SU-DHL-6 (cell line): ENCODE measurements at regions not wholly inside any gene's neighbourhood (a gene's known extent, or its start where the extent isn't known, plus 50 kb on each side); places are given as distances from the start of the nearest gene placed in this dataset.

Experiments used
- H2AFZ ChIP-seq: fragments of 200-600 bp; sonication (generic); 2 replicates; pipeline ENCODE4 v1.6.1; 2014; ENCODE audit warnings: low read depth, mild to moderate bottlenecking, moderate library complexity, mixed read lengths, antibody characterized with exemption, low read length; ENCODE audit not compliant: severe bottlenecking
- H3F3A ChIP-seq: fragments of 200-600 bp; shearing (Covaris generic); 2 replicates; pipeline ENCODE4 v1.6.0; 2016; ENCODE audit warnings: antibody characterized with exemption, mild to moderate bottlenecking; ENCODE audit not compliant: insufficient read depth
- H3K27ac ChIP-seq: fragments of 200-600 bp; sonication (generic); 2 replicates; pipeline ENCODE4 v1.5.1; 2016; ENCODE audit warnings: low read depth, mild to moderate bottlenecking, low read length, moderate library complexity, mixed read lengths
- H3K27me3 ChIP-seq: fragments of 200-600 bp; sonication (generic), shearing (Covaris generic); 2 replicates; pipeline ENCODE4 v1.6.0; 2014; ENCODE audit warnings: mild to moderate bottlenecking, low read length
- H3K36me3 ChIP-seq: fragments of 200-600 bp; sonication (generic); 2 replicates; pipeline ENCODE4 v1.6.1; 2014; ENCODE audit warnings: mild to moderate bottlenecking, low read length, mixed read lengths
- H3K4me2 ChIP-seq: fragments of 300-600, 200-600 bp; shearing (Covaris generic), sonication (generic); 2 replicates; pipeline ENCODE4 v1.6.0; 2014; ENCODE audit warnings: low read length, low read depth, mild to moderate bottlenecking; ENCODE audit not compliant: poor library complexity, severe bottlenecking
- H3K4me3 ChIP-seq: fragments of 200-600 bp; sonication (generic); 2 replicates; pipeline ENCODE4 v1.5.1; 2014; ENCODE audit warnings: antibody characterized with exemption, low read length, mild to moderate bottlenecking, mixed read lengths; ENCODE audit not compliant: insufficient read depth, poor library complexity, severe bottlenecking
- H3K79me2 ChIP-seq: fragments of 200-600 bp; sonication (generic); 2 replicates; pipeline ENCODE4 v1.6.1; 2014; ENCODE audit warnings: mild to moderate bottlenecking, low read length, moderate library complexity; ENCODE audit not compliant: insufficient read depth
- H3K9ac ChIP-seq: fragments of 200-600 bp; sonication (generic); 2 replicates; pipeline ENCODE4 v1.7.0; 2014; ENCODE audit warnings: mild to moderate bottlenecking, low read length
- H3K9me2 ChIP-seq: fragments of 200-600 bp; sonication (generic); replicated peaks from 2 replicates; pipeline ENCODE4 v1.6.1; 2014; ENCODE audit warnings: low read length; ENCODE audit not compliant: insufficient read depth
- H3K9me3 ChIP-seq: fragments of 200-600 bp; sonication (generic); 2 replicates; pipeline ENCODE4 v1.6.1; 2014; ENCODE audit warnings: low read length, mixed read lengths; ENCODE audit not compliant: insufficient read depth
- H4K20me1 ChIP-seq: fragments of 200-600 bp; sonication (generic); 2 replicates; pipeline ENCODE4 v1.6.1; 2014; ENCODE audit warnings: low read depth, mild to moderate bottlenecking, antibody characterized with exemption, low read length, moderate library complexity, mixed read lengths
- CTCF ChIP-seq: fragments of 200-600 bp; sonication (generic); IDR thresholded peaks from one replicate; pipeline ENCODE4 v1.5.1; 2017; ENCODE audit warnings: antibody characterized with exemption, mild to moderate bottlenecking, low read length, moderate library complexity; ENCODE audit not compliant: insufficient read depth, poor library complexity, severe bottlenecking
- EZH2phosphoT487 ChIP-seq: fragments of 200-600 bp; sonication (generic), shearing (Covaris generic); conservative IDR thresholded peaks from 2 replicates; pipeline ENCODE4 v1.6.1; 2018; ENCODE audit warnings: mild to moderate bottlenecking, antibody characterized with exemption, low read length, moderate library complexity, mixed read lengths

DNA sequence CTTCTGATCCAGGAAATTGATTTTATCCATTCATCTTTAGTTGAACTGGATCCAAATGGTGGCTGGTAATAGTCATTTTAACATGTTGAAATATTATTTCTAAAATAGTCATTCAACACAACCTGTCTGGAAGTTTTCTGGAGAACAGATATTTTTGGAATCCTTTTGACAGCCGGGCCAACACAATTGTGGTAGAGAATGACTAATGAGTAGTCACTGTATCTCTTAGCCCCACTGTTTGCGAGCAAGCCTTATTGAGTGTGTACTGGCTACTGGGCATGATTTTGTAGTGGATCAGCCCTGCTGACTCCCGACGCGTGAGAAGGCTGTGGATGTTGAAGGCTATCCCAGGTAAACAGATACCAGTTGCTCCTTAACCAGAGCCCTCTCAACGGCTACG is 383.4 kb downstream of the ZNF536 start:
- Histone ChIP-seq H3K27me3 (no peaks in the 10 kb centered on the region), H3K36me3 (no peaks in the 10 kb centered on the region), H3K4me2 (no peak overlapping the region), H3K9me2 (no peaks in the 10 kb centered on the region), H2AFZ (no peak overlapping the region), H3K79me2 (no peaks in the 10 kb centered on the region), H3K4me3 (no peak overlapping the region), H3K9ac (no peak overlapping the region), H3K27ac (no peak overlapping the region), H3F3A (no peaks in the 10 kb centered on the region), H4K20me1 (no peaks in the 10 kb centered on the region), H3K9me3 (no peaks in the 10 kb centered on the region)
- TF ChIP-seq CTCF (no peak), EZH2phosphoT487 (no peak)

DNA sequence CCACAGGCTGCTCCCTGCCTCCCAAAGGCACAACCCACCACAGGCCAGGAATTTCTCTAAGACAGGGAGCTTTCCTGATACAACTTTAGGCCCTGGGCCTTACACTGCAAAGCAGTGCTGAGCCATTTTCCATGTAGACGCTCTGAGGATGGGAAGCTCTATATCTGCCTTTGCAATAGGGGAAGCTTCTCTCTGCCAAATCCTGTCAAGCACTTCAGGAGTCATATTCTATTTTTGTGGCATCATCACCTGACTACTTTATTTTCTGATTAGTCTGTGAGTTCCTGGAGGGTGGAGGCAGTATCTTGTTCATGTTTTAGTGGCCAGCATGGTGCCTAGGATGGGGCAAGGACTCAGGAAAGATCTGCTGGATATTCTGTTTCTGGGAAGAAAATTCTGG is 382.0 kb downstream of the ZNF536 start:
- Histone ChIP-seq H3K4me2 (no peak overlapping the region), H3K9me2 (no peaks in the 10 kb centered on the region), H3K79me2 (no peaks in the 10 kb centered on the region), H3F3A (no peaks in the 10 kb centered on the region), H2AFZ (no peak overlapping the region), H3K27ac (no peak overlapping the region), H3K36me3 (no peaks in the 10 kb centered on the region), H3K9me3 (no peaks in the 10 kb centered on the region), H3K4me3 (no peak overlapping the region), H4K20me1 (no peaks in the 10 kb centered on the region), H3K9ac (no peak overlapping the region), H3K27me3 (no peaks in the 10 kb centered on the region)
- no peak for TF ChIP-seq EZH2phosphoT487
- no peak for TF ChIP-seq CTCF

DNA sequence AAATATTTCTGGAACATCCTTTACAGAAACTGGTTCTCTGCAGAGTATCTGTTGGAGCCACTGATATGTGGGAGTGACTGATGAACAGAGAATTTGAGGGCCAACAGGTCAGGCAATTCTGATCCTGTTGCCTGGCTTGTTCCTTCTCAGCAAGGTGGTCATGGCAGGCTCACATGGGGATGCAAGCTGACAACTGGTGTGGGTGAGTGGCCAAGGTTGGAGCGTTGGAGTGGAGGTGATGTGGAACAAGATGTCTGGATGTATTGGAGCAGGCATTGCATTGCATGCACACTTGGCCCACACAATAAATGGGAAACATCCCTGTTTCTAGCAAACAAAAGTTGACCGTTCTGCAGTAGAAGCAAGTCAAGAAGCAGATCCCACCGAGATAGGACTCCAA is 380.7 kb downstream of the ZNF536 start:
- no peaks in the 10 kb centered on the region for H3K27me3 ChIP-seq
- H3K9me3 ChIP-seq: no peaks in the 10 kb centered on the region
- no peak overlapping the region for H3K4me3 ChIP-seq
- H3F3A ChIP-seq: no peaks in the 10 kb centered on the region
- no peaks in the 10 kb centered on the region for H3K9me2 ChIP-seq
- H3K4me2 ChIP-seq: no peak overlapping the region
- H2AFZ ChIP-seq: no peak overlapping the region
- H3K27ac ChIP-seq: no peak overlapping the region
- no peak overlapping the region for H3K9ac ChIP-seq
- H3K79me2 ChIP-seq: no peaks in the 10 kb centered on the region
- TF ChIP-seq CTCF: no peak
- TF ChIP-seq EZH2phosphoT487: no peak
- no peaks in the 10 kb centered on the region for H4K20me1 ChIP-seq
- no peaks in the 10 kb centered on the region for H3K36me3 ChIP-seq

DNA sequence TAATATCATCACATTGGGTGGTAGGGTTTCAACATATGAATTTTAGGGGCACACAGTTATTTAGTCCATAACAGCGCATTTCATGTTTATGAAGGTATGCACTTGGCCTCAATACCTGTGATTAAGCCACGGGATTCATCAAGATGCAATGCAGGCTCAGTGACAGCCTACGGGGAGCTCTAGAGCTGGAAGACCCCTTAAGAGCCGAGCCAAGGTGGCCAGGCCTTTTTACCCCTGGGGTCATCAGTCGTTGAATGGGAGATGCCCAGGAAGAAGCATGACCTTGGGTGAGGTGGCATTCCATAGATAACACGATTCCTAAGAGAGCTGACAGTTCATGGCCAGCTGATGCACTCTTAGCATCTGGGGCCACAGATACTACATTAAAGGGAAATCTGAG is 380.0 kb downstream of the ZNF536 start:
- Histone ChIP-seq H3F3A (no peaks in the 10 kb centered on the region), H3K4me2 (no peak overlapping the region), H2AFZ (no peak overlapping the region), H3K9me2 (no peaks in the 10 kb centered on the region), H3K9me3 (no peaks in the 10 kb centered on the region), H3K79me2 (no peaks in the 10 kb centered on the region), H3K36me3 (no peaks in the 10 kb centered on the region), H3K9ac (no peak overlapping the region), H3K27me3 (no peaks in the 10 kb centered on the region), H4K20me1 (no peaks in the 10 kb centered on the region), H3K27ac (no peak overlapping the region), H3K4me3 (no peak overlapping the region)
- TF ChIP-seq CTCF: no peak
- no peak for TF ChIP-seq EZH2phosphoT487
